Neural progenitor cell (in vitro differentiated cells): ENCODE measurements at regions not wholly inside any gene's neighbourhood (a gene's known extent, or its start where the extent isn't known, plus 50 kb on each side); places are given as distances from the start of the nearest gene placed in this dataset.
"Not testable (repeated sequence)": the region's sequence is repeated elsewhere in the genome, so short reads cannot be mapped to it uniquely, and the experiment has no call there.

Source experiments
- DNase-seq: peaks from one replicate; pipeline ENCODE4 v3.0.0-alpha.2; 2016; ENCODE audit warnings: low spot score
- H2AFZ ChIP-seq: fragments of 200-600 bp; sonication (generic); replicated peaks from 2 replicates; pipeline ENCODE4 v1.6.1; 2016; ENCODE audit warnings: antibody characterized with exemption
- H3F3A ChIP-seq: fragments of 200-600 bp; sonication (generic); 2 replicates; pipeline ENCODE4 v1.6.1; 2016; ENCODE audit warnings: antibody characterized with exemption, low read depth
- H3K27ac ChIP-seq: fragments of 200-600 bp; sonication (generic); 2 replicates; pipeline ENCODE4 v1.5.1; 2016; ENCODE audit warnings: mild to moderate bottlenecking
- H3K27me3 ChIP-seq: fragments of 200-600 bp; sonication (generic); 2 replicates; pipeline ENCODE4 v1.6.1; 2016; ENCODE audit warnings: mild to moderate bottlenecking, moderate library complexity
- H3K36me3 ChIP-seq: fragments of 200-600 bp; sonication (generic); 2 replicates; pipeline ENCODE4 v1.5.1; 2016
- H3K4me1 ChIP-seq: fragments of 200-600 bp; sonication (generic); 2 replicates; pipeline ENCODE4 v1.6.1; 2016; ENCODE audit warnings: mixed run types
- H3K4me2 ChIP-seq: fragments of 200-600 bp; sonication (generic); 2 replicates; pipeline ENCODE4 v1.6.1; 2016
- H3K4me3 ChIP-seq: fragments of 200-600 bp; sonication (generic); 2 replicates; pipeline ENCODE4 v1.5.1; 2016
- H3K79me2 ChIP-seq: fragments of 200-600 bp; sonication (generic); 2 replicates; pipeline ENCODE4 v1.6.1; 2016; ENCODE audit warnings: low read depth
- H3K9ac ChIP-seq: fragments of 200-600 bp; sonication (generic); 2 replicates; pipeline ENCODE4 v1.6.1; 2016
- H3K9me3 ChIP-seq: fragments of 200-600 bp; sonication (generic); 2 replicates; pipeline ENCODE4 v1.5.1; 2016; ENCODE audit warnings: low read depth
- H4K20me1 ChIP-seq: fragments of 200-600 bp; sonication (generic); 2 replicates; pipeline ENCODE4 v1.6.1; 2016; ENCODE audit warnings: low read depth
- H3K27ac Mint-ChIP-seq: 3 replicates; pipeline ENCODE4 v1.8.0; 2021; ENCODE audit warnings: mixed read lengths
- H3K27me3 Mint-ChIP-seq: 2 replicates; pipeline ENCODE4 v1.8.0; 2022; ENCODE audit warnings: low read depth, mild to moderate bottlenecking, inconsistent platforms, moderate library complexity, mixed read lengths; ENCODE audit not compliant: insufficient read depth
- H3K36me3 Mint-ChIP-seq: 3 replicates; pipeline ENCODE4 v1.8.0; 2021; ENCODE audit warnings: mixed read lengths
- H3K4me1 Mint-ChIP-seq: 3 replicates; pipeline ENCODE4 v1.8.0; 2021; ENCODE audit warnings: mixed read lengths
- H3K4me3 Mint-ChIP-seq: 3 replicates; pipeline ENCODE4 v1.8.0; 2021; ENCODE audit warnings: mild to moderate bottlenecking, moderate library complexity, mixed read lengths
- H3K9me3 Mint-ChIP-seq: 3 replicates; pipeline ENCODE4 v1.8.0; 2020; ENCODE audit warnings: mixed read lengths
- EZH2 ChIP-seq: fragments of 200-600 bp; sonication (generic); IDR thresholded peaks from 2 replicates; pipeline ENCODE4 v1.6.1; 2017; ENCODE audit warnings: antibody characterized with exemption, mild to moderate bottlenecking, moderate library complexity
- EZH2phosphoT487 ChIP-seq: fragments of 200-600 bp; sonication (generic); IDR thresholded peaks from 2 replicates; pipeline ENCODE4 v1.6.1; 2017; ENCODE audit warnings: antibody characterized with exemption
- TF ChIP-seq, protein P1 (sequence below): fragments of 200-600 bp; sonication (generic); IDR thresholded peaks from 2 replicates; pipeline ENCODE4 v1.5.1; 2017; ENCODE audit warnings: antibody characterized with exemption, mild to moderate bottlenecking

DNA sequence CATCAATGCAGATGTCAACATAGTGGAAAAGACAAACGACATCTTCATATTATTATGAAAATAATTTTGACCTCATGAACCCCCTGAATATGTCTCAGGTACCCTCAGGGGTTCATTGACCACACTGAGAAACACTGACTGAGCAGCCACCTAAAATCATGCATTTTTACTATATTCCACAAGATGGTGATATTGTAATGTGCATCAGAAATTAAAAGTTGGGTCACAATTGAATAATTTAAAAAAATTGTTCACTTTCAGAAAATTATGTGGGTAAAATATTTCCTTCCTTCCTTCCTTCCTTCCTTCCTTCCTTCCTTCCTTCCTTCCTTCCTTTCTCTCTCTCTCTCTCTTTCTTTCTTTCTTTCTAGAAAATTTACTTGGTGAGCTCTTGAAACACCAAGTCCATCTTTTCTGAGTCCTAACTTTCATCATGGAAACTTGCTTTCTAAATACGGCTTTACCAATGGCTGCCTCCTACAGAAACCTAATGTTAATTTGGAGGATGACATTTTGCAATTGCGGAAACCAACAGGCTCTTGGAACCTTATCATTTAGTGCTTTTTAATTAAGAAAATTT is 103.6 kb downstream of the RTL3 start:
- no peaks in the 10 kb centered on the region for H3K4me1 Mint-ChIP-seq
- Histone ChIP-seq H4K20me1 (no peaks in the 10 kb centered on the region), H3K4me1 (no peaks in the 10 kb centered on the region), H3F3A (no peaks in the 10 kb centered on the region), H3K27me3 (no peaks in the 10 kb centered on the region), H3K9me3 (no peaks in the 10 kb centered on the region), H3K36me3 (no peaks in the 10 kb centered on the region), H3K79me2 (no peaks in the 10 kb centered on the region), H3K4me2 (no peak overlapping the region), H3K9ac (no peak overlapping the region), H3K4me3 (no peak overlapping the region), H3K27ac (no peak overlapping the region), H2AFZ (no peak overlapping the region)
- no peak for TF ChIP-seq EZH2phosphoT487
- no peak for TF ChIP-seq EZH2
- TF ChIP-seq, protein P1, sequence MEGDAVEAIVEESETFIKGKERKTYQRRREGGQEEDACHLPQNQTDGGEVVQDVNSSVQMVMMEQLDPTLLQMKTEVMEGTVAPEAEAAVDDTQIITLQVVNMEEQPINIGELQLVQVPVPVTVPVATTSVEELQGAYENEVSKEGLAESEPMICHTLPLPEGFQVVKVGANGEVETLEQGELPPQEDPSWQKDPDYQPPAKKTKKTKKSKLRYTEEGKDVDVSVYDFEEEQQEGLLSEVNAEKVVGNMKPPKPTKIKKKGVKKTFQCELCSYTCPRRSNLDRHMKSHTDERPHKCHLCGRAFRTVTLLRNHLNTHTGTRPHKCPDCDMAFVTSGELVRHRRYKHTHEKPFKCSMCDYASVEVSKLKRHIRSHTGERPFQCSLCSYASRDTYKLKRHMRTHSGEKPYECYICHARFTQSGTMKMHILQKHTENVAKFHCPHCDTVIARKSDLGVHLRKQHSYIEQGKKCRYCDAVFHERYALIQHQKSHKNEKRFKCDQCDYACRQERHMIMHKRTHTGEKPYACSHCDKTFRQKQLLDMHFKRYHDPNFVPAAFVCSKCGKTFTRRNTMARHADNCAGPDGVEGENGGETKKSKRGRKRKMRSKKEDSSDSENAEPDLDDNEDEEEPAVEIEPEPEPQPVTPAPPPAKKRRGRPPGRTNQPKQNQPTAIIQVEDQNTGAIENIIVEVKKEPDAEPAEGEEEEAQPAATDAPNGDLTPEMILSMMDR: peak; percentile 15
- no peaks in the 10 kb centered on the region for H3K36me3 Mint-ChIP-seq
- no peak overlapping the region for H3K4me3 Mint-ChIP-seq
- H3K9me3 Mint-ChIP-seq: peaks cover 4% of the 10 kb centered on the region
- H3K27me3 Mint-ChIP-seq: no peaks in the 10 kb centered on the region
- H3K27ac Mint-ChIP-seq: no peak overlapping the region
- DNase-seq: no peak

DNA sequence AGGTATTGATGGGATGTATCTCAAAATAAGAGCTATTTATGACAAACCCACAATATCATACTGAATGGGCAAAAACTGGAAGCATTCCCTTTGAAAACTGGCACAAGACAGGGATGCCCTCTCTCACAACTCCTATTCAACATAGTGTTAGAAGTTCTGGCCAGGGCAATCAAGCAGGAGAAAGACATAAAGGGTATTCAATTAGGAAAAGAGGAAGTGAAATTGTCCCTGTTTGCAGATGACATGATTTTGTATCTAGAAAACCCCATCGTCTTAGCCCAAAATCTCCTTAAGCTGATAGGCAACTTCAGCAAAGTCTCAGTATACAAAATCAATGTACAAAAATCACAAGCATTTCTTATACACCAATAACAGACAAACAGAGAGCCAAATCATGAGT is 106.5 kb downstream of the RTL3 start:
- H3K36me3 Mint-ChIP-seq, H3K9me3 ChIP-seq, DNase-seq, H3K27ac Mint-ChIP-seq, H3K4me1 ChIP-seq, H3K9me3 Mint-ChIP-seq, H2AFZ ChIP-seq, H3K79me2 ChIP-seq, H3K27ac ChIP-seq, H3K27me3 ChIP-seq, H3F3A ChIP-seq, H3K27me3 Mint-ChIP-seq, H3K4me1 Mint-ChIP-seq, H3K4me3 ChIP-seq, H3K36me3 ChIP-seq, H4K20me1 ChIP-seq, H3K4me3 Mint-ChIP-seq, H3K9ac ChIP-seq, H3K4me2 ChIP-seq: not testable (repeated sequence)

DNA sequence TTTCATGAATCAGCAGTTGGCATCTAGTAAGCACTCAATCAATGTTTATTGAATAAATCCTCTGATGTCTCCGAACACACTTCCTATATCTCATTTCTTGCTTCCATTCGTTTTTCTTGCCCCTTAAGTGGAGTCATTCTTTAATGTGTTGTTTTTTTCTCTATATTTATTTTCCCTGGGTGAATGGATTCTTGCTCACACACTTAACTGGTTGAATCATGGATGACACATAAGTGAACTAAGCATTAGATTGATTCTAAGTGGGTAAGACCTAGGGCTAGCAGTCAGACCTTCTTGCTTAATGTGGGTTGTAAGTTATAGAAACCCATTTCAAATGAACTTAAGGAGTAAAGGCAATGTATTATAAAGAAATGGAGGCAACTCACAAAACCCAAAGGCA is 111.1 kb downstream of the RTL3 start:
- no peak overlapping the region for H3K4me3 Mint-ChIP-seq
- H3K27me3 Mint-ChIP-seq: no peaks in the 10 kb centered on the region
- DNase-seq: no peak
- Histone ChIP-seq H3K27ac (no peak overlapping the region), H3K36me3 (no peaks in the 10 kb centered on the region), H3K9me3 (peaks cover 4% of the 10 kb centered on the region), H3K4me1 (no peaks in the 10 kb centered on the region), H4K20me1 (no peaks in the 10 kb centered on the region), H3F3A (no peaks in the 10 kb centered on the region), H3K79me2 (no peaks in the 10 kb centered on the region), H3K4me2 (no peak overlapping the region), H3K9ac (no peak overlapping the region), H3K27me3 (no peaks in the 10 kb centered on the region), H3K4me3 (no peak overlapping the region), H2AFZ (no peak overlapping the region)
- H3K36me3 Mint-ChIP-seq: no peaks in the 10 kb centered on the region
- no peaks in the 10 kb centered on the region for H3K4me1 Mint-ChIP-seq
- TF ChIP-seq, protein P1: no peak
- TF ChIP-seq EZH2phosphoT487 (no peak), EZH2 (no peak)
- no peak overlapping the region for H3K27ac Mint-ChIP-seq
- peaks cover 8% of the 10 kb centered on the region for H3K9me3 Mint-ChIP-seq

DNA sequence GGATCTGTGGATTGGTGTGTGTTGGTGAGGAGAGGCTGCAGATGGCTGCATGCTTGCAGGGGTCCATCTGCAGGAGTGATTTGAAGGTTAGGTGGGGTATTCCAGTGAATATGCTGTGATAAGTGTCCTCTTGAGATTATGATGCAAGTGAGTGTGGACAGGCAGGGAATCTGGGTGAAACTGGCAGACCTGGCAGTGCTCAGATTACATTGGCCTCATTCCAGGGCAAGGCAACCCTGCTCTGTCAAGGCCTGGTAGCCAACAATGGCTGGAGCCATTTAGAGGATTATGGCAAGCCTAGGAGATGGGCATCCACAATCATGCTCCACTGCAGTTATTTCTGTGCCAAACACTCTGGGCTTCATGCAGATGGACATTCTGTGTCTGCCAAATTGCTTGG is 113.9 kb downstream of the RTL3 start:
- H3K36me3 ChIP-seq: no peaks in the 10 kb centered on the region
- no peak overlapping the region for H3K9ac ChIP-seq
- H3K79me2 ChIP-seq: no peaks in the 10 kb centered on the region
- H3K9me3 Mint-ChIP-seq: peaks cover 11% of the 10 kb centered on the region
- TF ChIP-seq EZH2: no peak
- TF ChIP-seq, protein P1: no peak
- TF ChIP-seq EZH2phosphoT487: no peak
- no peak overlapping the region for H3K4me3 ChIP-seq
- H3F3A ChIP-seq: no peaks in the 10 kb centered on the region
- H3K9me3 ChIP-seq: peaks cover 18% of the 10 kb centered on the region
- no peak overlapping the region for H3K4me3 Mint-ChIP-seq
- H3K4me1 Mint-ChIP-seq: no peaks in the 10 kb centered on the region
- no peaks in the 10 kb centered on the region for H3K27me3 Mint-ChIP-seq
- no peak for DNase-seq
- H3K27me3 ChIP-seq: no peaks in the 10 kb centered on the region
- no peak overlapping the region for H3K27ac Mint-ChIP-seq
- H4K20me1 ChIP-seq: no peaks in the 10 kb centered on the region
- H3K27ac ChIP-seq: no peak overlapping the region
- H3K4me2 ChIP-seq: no peak overlapping the region
- no peaks in the 10 kb centered on the region for H3K36me3 Mint-ChIP-seq
- H3K4me1 ChIP-seq: no peaks in the 10 kb centered on the region
- no peak overlapping the region for H2AFZ ChIP-seq
